DND-41 (cell line): ENCODE measurements at regions not wholly inside any gene's neighbourhood (a gene's known extent, or its start where the extent isn't known, plus 50 kb on each side); places are given as distances from the start of the nearest gene placed in this dataset.

Experiments
- CTCF ChIP-seq: IDR thresholded peaks from 2 replicates; pipeline ENCODE4 v1.5.1; 2012; ENCODE audit warnings: borderline replicate concordance, low read length, moderate library complexity, mild to moderate bottlenecking; ENCODE audit not compliant: poor library complexity, severe bottlenecking; ENCODE audit errors: extremely low read depth
- EZH2 ChIP-seq: IDR thresholded peaks from 3 replicates; pipeline ENCODE4 v1.6.1; 2012; ENCODE audit warnings: borderline replicate concordance, low read depth, mild to moderate bottlenecking, moderate library complexity, low read length, inconsistent platforms; ENCODE audit not compliant: severe bottlenecking

GRCh38 chr2:125710561-125710960, 945.4 kb upstream of the GYPC start:
- TF ChIP-seq CTCF = no peak
- no peak for TF ChIP-seq EZH2
